H54 (cell line): ENCODE measurements at regions not wholly inside any gene's neighbourhood (a gene's known extent, or its start where the extent isn't known, plus 50 kb on each side); places are given as distances from the start of the nearest gene placed in this dataset.

Experiments
- DNase-seq: peaks from one replicate; pipeline ENCODE4 v3.0.0; 2011; ENCODE audit warnings: low spot score, mixed read lengths; ENCODE audit not compliant: insufficient read length
- FAIRE-seq: peaks from 3 replicates; lab custom pipeline; 2011; peaks lifted over from hg19 to GRCh38; lab: Jason Lieb, UNC
- POLR2A ChIP-seq: IDR thresholded peaks from 2 replicates; pipeline ENCODE4 v1.6.1; 2011; ENCODE audit warnings: low read depth, mild to moderate bottlenecking, low read length

DNA sequence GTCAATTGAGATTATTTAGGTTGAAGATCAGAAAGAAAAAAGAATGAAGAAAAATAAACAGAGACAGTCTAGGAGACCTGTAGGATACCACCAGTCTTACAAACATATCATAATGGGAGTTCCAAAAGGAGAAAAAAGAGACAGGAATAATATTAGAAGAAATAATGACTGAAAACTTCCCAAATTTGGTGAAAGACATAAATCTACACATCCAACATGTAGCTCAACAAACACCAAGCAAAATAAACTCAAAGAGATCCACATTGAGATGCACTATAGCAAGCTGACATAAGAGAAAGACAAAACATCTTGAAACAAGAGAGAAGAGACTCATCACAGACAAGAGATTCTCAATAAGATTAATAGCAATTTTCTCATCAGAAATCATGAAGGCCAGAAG is 274.0 kb downstream of the TFCP2L1 start:
- DNase-seq, result no peak
- no peak for FAIRE-seq
- no peak for TF ChIP-seq POLR2A

DNA sequence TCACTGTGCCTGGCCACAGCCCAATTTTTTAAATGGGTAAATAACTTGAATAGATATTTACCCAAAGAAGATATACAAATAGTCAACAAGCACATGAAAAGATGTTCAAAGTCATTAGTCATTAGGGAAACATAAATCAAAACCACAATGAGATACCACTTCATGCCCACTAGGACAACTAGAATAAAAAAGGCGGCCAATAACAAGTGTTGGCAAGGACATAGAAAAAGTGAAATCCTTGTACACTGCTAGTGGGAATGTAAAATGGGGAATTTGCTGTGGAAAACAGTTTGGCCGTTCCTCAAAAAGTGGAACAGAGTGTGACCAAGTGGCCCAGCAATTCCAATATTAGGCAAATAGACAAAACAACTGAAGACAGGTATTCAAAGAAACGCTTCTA is 270.1 kb downstream of the TFCP2L1 start:
- DNase-seq (no peak), FAIRE-seq (no peak)
- TF ChIP-seq POLR2A, result no peak

DNA sequence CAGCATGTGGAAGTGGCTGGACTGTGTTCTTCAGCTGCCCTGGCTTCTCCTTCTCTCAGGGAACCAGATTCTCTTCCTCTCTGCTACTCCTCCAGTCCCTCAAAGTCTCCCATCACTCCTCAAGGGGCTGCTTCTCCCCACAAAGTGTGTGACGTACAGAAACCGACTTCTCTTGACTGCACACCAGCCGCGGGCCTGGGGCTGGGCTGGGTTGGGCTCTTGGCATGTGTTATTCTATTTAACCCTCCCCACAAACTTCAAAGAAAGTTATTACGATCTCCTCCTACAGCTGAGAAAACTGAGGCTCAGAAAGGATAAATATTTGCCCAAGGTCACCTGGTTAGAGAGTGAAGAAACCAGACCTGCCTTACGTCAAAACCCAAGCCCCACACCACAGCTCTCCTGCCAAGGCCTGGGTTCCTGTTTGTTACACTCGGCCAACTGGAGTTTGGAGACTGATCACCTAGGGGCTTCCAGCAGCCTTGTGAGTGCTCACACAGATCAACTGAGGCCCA is 269.0 kb downstream of the TFCP2L1 start:
- no peak for FAIRE-seq
- TF ChIP-seq POLR2A, result no peak
- no peak for DNase-seq

DNA sequence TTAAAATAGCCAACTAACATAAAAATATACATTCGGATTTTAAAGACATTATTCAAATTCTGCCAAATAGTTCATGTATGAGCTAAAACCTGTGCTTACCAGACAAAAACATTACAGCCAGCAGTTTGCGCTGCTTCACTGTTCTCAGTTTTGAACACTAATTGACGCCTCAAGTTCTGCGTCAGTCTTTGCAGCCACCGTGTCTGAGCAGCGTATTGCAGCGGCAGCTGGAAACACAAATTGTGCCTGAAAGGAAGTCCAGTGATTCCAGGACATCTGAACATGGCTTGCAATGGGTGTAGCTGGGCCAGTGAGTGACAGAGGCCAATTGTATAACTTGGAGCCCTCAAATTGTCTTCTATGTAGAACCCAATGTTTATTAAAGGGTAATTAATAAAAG is 267.6 kb downstream of the TFCP2L1 start:
- FAIRE-seq, result no peak
- no peak for DNase-seq
- no peak for TF ChIP-seq POLR2A

DNA sequence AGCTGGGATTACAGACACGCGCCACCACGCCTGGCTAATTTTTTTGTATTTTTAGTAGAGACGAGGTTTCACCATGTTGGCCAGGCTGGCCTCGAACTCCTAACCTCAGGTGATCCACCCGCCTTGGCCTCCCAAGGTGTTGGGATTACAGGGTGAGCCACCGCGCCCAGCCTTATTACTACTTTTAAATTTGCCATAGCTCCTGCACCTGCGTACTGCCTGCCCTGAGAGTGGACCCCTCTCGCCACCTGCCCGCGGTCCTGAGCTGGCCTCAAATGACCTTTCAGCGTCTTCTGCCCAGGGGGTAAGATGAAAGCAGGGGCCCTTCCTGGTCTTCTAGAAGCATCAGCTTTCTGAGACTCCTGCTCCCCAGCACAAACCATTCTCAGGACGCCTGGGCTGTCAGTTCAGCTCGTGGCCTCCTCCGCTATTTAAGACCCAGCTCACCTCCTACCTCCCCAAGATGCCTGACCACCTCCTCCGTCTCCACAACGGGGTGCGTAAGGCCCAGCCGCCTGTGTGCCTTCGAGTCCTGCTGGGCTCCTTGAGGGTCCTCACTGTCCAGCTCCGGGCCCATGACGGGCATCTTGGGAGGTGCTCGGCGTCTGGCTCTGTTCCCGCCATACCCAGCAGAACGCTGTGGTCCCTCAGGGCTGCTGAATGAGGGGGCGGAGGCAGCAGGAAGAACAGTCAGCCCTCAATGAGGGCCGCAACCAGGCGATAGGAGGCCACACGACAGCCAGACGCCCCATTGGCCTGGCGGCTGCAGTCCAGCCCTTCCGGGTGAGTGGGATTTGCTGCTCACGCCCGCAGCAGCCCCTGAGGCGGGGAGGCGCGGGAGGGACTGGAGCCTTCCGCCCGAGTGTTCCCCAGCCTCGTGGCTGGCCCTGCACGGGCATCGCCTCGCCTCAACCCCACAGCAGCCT is 266.6 kb downstream of the TFCP2L1 start:
- no peak for DNase-seq
- FAIRE-seq, result no peak
- no peak for TF ChIP-seq POLR2A

DNA sequence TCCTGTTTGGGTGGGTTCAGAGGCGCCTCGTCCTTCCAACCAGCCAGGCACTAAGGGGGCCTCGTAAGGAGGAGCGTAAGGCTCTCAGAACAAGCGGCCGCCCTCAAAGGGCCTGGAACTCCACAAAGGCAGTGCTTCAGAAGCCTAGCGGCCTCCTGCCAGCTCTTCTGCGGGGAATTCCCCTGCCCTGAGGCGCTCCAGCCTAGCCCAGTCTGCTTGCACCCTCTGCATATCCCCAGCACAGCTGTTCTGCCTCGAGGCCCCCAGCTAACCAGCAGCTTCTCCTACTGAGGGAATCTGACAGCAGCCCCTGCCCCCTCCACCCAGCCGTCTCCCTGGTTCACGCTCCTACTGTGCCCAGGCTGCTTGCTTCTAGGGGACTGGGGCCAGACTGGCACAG is 265.9 kb downstream of the TFCP2L1 start:
- DNase-seq, result no peak
- no peak for FAIRE-seq
- no peak for TF ChIP-seq POLR2A

DNA sequence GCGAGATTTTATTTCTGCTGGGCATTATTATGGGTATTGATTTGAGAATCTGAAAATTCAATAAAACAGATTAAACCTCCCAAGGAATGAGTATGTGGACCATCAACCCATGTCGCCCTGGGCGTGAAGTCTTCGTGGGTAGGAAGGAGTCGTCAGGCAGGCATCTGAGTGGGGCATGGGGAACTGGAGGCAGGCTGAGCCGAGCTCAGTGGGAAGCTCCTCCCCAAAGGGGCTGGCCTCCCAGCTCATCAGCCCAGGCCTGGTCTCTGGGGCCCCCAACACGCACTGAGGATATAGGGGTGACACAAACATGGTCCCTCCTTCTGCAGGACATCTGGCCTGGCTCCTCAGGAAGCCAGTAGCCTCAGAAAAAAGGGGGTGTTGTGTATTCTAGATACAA is 265.2 kb downstream of the TFCP2L1 start:
- no peak for TF ChIP-seq POLR2A
- DNase-seq, result no peak
- no peak for FAIRE-seq

DNA sequence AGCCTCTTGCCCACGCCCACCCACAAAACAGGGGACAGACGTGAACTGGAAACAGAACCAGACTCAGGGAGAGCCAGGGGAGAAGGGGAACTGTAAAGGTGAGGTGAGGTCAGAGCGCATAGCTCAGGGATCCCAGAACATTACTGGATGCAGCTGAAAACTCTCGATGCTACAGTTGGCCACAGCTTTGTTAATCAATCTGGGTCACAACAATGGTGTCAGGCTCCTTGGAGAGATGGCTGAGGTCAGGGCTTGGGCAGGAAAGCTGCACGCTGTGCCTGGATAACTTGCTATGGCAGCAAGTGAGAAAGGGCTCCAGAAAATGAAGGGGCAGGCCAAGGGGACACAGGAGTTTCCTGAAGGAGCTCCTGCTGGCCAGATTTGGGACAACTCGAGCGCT is 263.3 kb downstream of the TFCP2L1 start:
- no peak for TF ChIP-seq POLR2A
- DNase-seq, result no peak
- no peak for FAIRE-seq

DNA sequence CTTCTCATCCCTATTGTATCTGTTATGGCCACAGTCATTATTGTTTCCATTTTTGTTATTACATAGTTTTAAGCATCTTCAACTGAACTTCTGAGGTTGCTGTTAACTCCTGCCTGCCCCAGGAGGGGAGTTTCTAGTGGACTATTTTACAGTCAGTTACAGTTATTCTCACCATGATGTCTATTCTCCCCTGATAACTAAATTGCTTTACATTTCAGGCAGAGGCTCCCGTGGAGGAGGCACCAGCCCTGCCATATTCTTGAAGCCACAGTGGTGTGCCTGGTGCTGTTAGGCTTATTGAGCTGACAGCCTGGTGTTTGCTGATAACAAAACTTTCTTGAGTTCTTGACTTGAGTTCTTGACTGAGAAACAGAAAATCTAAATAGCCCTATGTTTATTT is 256.4 kb downstream of the TFCP2L1 start:
- no peak for FAIRE-seq
- no peak for TF ChIP-seq POLR2A
- no peak for DNase-seq

DNA sequence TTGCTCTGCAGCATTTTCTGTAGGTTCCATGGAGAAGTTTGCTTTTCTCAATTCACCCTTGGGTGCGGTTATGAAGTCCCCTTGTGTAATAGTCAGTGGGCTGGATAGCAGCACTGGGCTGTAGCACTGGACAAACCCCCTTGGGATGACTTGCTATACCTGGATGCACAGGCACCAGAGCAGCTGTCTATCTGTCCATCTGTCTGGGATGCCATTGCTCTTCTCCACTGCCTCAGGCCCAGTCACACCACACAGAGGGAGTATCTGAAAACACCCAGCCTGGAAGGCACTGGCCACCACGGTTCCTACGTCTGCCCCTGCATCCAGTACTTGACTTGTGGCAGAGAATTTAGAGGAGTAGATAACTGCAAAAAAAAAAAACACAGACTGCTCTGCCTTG is 254.5 kb downstream of the TFCP2L1 start:
- FAIRE-seq, result no peak
- DNase-seq, result no peak
- no peak for TF ChIP-seq POLR2A

DNA sequence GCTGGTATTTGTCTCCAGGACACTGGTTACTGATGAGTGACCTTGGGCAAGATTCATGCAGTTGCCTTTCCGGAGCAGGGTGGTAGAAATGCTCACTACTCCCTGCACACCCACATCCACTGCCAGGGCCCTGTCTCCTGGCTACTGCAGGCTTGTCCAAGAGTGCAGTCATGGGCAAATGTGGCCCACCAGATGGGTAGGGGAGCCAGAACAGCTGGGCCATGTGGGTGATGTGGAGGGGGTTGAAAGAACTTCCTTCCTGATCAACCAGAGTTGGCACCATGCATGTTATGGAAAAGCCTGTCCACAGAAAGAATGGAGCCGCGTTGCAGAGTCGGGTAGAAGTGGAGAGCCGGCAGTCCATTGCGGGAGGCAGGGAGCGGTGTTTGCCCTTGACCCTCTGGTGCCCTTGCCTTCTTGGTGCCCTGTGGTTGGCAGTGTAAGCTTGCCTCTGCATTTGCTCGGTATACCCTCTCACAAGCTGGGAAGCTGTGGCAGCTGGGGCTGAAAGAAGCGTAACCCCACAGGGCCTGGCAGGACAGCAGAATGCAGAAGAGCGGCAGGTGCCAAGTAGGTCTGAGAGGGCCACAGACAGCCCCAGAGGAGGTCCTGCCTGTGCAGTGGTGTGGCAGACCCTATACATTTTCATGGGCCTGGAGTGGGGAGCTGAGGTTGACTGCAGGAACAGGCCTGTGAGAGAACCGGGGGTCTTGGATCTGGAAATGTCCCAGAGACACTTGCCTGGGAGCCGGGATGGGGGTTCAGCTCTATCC is 253.2 kb downstream of the TFCP2L1 start:
- no peak for TF ChIP-seq POLR2A
- FAIRE-seq (no peak), DNase-seq (no peak)

DNA sequence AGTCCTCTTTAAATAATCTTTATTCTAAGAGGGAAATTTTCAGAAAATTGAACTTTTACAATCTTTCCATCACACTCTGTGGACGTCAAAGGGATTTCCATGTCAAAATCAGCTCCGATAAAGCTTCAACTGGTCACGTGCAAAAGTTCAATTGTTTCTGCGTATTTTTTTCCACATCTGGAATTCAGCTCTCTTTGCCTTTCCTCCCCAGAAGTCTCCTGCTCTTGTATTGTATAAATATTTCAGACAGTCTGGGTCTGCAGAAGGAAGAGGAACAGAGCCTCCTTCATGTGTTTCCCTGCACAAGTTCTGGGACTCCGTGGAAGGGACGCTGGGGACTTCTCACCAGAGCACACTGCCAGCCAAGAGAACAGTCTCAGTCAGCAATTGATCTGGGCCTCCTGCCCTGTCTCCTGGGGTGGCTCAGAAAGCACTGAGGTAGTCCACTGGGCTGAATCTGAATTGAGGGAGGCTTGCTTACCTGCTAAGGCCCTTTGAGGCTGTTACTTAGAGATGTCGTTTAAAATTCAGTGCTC is 251.5 kb downstream of the TFCP2L1 start:
- DNase-seq (no peak), FAIRE-seq (no peak)
- TF ChIP-seq POLR2A, result no peak

DNA sequence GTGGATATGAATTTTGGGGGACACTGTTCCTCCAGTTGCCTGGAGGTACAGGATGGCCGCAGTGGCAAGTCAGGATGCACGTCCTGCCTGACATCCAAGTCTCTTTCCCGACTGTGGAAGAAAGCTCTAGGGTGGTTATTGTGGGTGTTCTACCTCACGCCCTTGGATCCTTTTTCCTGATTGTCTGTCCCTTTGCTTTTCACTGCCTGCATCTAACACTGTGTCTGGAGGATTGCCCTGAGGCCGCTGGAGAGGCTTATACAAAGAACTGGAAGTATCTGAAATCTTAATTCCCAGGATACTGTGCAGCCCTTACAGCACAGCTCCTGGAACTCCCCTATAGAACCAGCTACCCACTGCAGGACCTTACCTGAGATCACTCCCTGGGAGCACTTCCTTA is 250.5 kb downstream of the TFCP2L1 start:
- DNase-seq (no peak), FAIRE-seq (no peak)
- no peak for TF ChIP-seq POLR2A

DNA sequence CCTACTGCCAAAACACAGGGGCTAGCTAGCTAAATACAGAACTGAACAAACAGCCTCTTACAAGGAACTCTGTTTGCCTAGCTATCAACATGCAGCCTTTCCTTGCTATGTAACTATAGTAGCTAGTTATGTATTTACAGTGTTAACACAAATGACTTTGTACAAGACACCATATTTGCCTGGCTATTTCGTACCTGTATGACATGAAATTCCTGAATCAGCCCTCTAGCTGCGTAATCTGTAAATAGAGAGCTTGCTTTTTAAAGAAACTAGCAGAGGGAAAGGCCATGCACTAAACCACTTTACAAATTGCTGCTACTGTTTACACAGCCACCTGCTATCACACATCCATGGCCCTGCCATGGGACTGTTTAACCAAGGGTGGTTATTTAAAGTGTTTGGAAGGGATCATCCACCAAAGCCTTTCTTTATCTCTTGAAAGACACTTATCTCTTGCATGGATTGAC is 248.7 kb downstream of the TFCP2L1 start:
- FAIRE-seq (no peak), DNase-seq (no peak)
- TF ChIP-seq POLR2A, result no peak
